HEK293 (cell line): ENCODE measurements at regions not wholly inside any gene's neighbourhood (a gene's known extent, or its start where the extent isn't known, plus 50 kb on each side); places are given as distances from the start of the nearest gene placed in this dataset.

Experiments used
- CTCF ChIA-PET: fragments of 350-600 bp; formaldehyde crosslinking; extraction: SDS; loops from one replicate; lab custom pipeline; 2021; ENCODE audit warnings: antibody characterized with exemption; lab: Yijun Ruan, JAX
- POLR2A ChIA-PET: fragments of 300-600 bp; formaldehyde crosslinking; extraction: SDS; loops from one replicate; lab custom pipeline; 2020; ENCODE audit warnings: antibody characterized with exemption, inconsistent platforms; lab: Yijun Ruan, JAX
- H3K27ac ChIP-seq: fragments of 200-500 bp; sonication (Bioruptor generic); 2 replicates; pipeline ENCODE4 v1.5.1; 2014; ENCODE audit warnings: low read depth, low read length, control low read depth, inconsistent platforms; ENCODE audit errors: extremely low read depth
- H3K36me3 ChIP-seq, 2 experiments: fragments of 200-500 bp in 1 of 2; sonication (Bioruptor generic) in 1 of 2; 1 replicate in 1 of 2; 2 replicates in 1 of 2; pipeline ENCODE4 v1.5.1; 2014 to 2017; ENCODE audit warnings: inconsistent platforms in 2 of 2, low read length in 2 of 2; ENCODE audit not compliant: control insufficient read depth in 2 of 2, insufficient read depth in 1 of 2
- H3K4me1 ChIP-seq: fragments of 200-500 bp; sonication (Bioruptor generic); 2 replicates; pipeline ENCODE4 v1.5.1; 2014; ENCODE audit warnings: mild to moderate bottlenecking, low read length, inconsistent platforms; ENCODE audit not compliant: control insufficient read depth, insufficient read depth
- H3K4me3 ChIP-seq: 2 replicates; pipeline ENCODE4 v1.5.1; 2011; ENCODE audit warnings: low read depth, mild to moderate bottlenecking, control low read depth, low read length, moderate library complexity
- H3K9me3 ChIP-seq: fragments of 200-500 bp; sonication (Bioruptor generic); 2 replicates; pipeline ENCODE4 v1.5.1; 2014; ENCODE audit warnings: low read depth, low read length, inconsistent platforms; ENCODE audit not compliant: control insufficient read depth, insufficient read depth
- ATF2 ChIP-seq: fragments of 450-650 bp; formaldehyde crosslinking; IDR thresholded peaks from 2 replicates; pipeline ENCODE4 v1.5.1; 2016; ENCODE audit warnings: missing biosample characterization, missing genetic modification characterization, low read depth
- GLI2 ChIP-seq: fragments of 450-650 bp; formaldehyde crosslinking; IDR thresholded peaks from 2 replicates; pipeline ENCODE4; 2017; ENCODE audit warnings: missing biosample characterization, missing genetic modification characterization, low read depth, borderline replicate concordance
- KLF8 ChIP-seq: fragments of 450-650 bp; formaldehyde crosslinking; IDR thresholded peaks from 2 replicates; pipeline ENCODE4 v1.5.1; 2016; ENCODE audit warnings: missing biosample characterization, missing genetic modification characterization
- MZF1 ChIP-seq: fragments of 450-650 bp; formaldehyde crosslinking; IDR thresholded peaks from 2 replicates; pipeline ENCODE4 v1.5.1; 2017; ENCODE audit warnings: missing biosample characterization, missing genetic modification characterization, borderline replicate concordance
- PRDM1 ChIP-seq: fragments of 450-650 bp; formaldehyde crosslinking; IDR thresholded peaks from 2 replicates; pipeline ENCODE4; 2016; ENCODE audit warnings: missing biosample characterization, missing genetic modification characterization
- PRDM4 ChIP-seq: fragments of 450-650 bp; formaldehyde crosslinking; IDR thresholded peaks from 2 replicates; pipeline ENCODE4 v1.5.1; 2017; ENCODE audit warnings: missing biosample characterization, missing genetic modification characterization
- WT1 ChIP-seq: fragments of 450-650 bp; formaldehyde crosslinking; IDR thresholded peaks from 2 replicates; pipeline ENCODE4 v1.5.1; 2016; ENCODE audit warnings: missing biosample characterization, missing genetic modification characterization
- ZEB2 ChIP-seq: fragments of 450-650 bp; formaldehyde crosslinking; IDR thresholded peaks from 2 replicates; pipeline ENCODE4 v1.5.1; 2016; ENCODE audit warnings: missing biosample characterization, missing genetic modification characterization
- ZNF10 ChIP-seq: fragments of 450-650 bp; formaldehyde crosslinking; IDR thresholded peaks from 2 replicates; pipeline ENCODE4 v1.5.1; 2017; ENCODE audit warnings: missing biosample characterization, missing genetic modification characterization
- ZNF112 ChIP-seq: fragments of 450-650 bp; formaldehyde crosslinking; IDR thresholded peaks from 2 replicates; pipeline ENCODE4 v1.5.0; 2017; ENCODE audit warnings: missing biosample characterization, missing genetic modification characterization
- ZNF2 ChIP-seq: fragments of 450-650 bp; formaldehyde crosslinking; IDR thresholded peaks from 2 replicates; pipeline ENCODE4 v1.5.1; 2016; ENCODE audit warnings: missing biosample characterization, missing genetic modification characterization
- ZNF311 ChIP-seq: fragments of 450-650 bp; formaldehyde crosslinking; IDR thresholded peaks from 2 replicates; pipeline ENCODE4 v1.5.1; 2017; ENCODE audit warnings: missing biosample characterization, missing genetic modification characterization, borderline replicate concordance
- ZNF514 ChIP-seq: fragments of 450-650 bp; formaldehyde crosslinking; IDR thresholded peaks from 2 replicates; pipeline ENCODE4 v1.5.1; 2016; ENCODE audit warnings: missing biosample characterization, missing genetic modification characterization
- ZNF560 ChIP-seq: fragments of 450-650 bp; formaldehyde crosslinking; IDR thresholded peaks from 2 replicates; pipeline ENCODE4 v1.5.1; 2017; ENCODE audit warnings: missing biosample characterization, missing genetic modification characterization, borderline replicate concordance
- ZNF664 ChIP-seq: fragments of 450-650 bp; formaldehyde crosslinking; IDR thresholded peaks from 2 replicates; pipeline ENCODE4 v1.5.1; 2016; ENCODE audit warnings: missing biosample characterization, missing genetic modification characterization
- ZSCAN18 ChIP-seq: fragments of 450-650 bp; formaldehyde crosslinking; IDR thresholded peaks from 2 replicates; pipeline ENCODE4 v1.5.1; 2016; ENCODE audit warnings: missing biosample characterization, missing genetic modification characterization

- ChIA-PET CTCF (interaction anchor here (0.7 kb wide), 1 partner anchor 515 kb away, joined by 4 read pairs; no protein-coding TSS in a partner anchor), POLR2A (no interaction called here)
- Histone ChIP-seq H3K9me3 (no peaks in the 10 kb centered on the region), H3K4me1 (no peaks in the 10 kb centered on the region), H3K27ac (no peak overlapping the region), H3K36me3 (no peaks in the 10 kb centered on the region), H3K4me3 (no peak overlapping the region)
- no peak for TF ChIP-seq ZEB2
- TF ChIP-seq KLF8 (tag by site-specific recombination), result no peak
- TF ChIP-seq WT1, result no peak
- TF ChIP-seq ZNF2 (tag by site-specific recombination), result no peak
- no peak for TF ChIP-seq ATF2 (tag by site-specific recombination)
- no peak for TF ChIP-seq ZNF112 (tag by site-specific recombination)
- no peak for TF ChIP-seq ZNF664 (tag by site-specific recombination)
- TF ChIP-seq ZNF514 (tag by site-specific recombination), result no peak
- no peak for TF ChIP-seq MZF1 (tag by site-specific recombination)
- TF ChIP-seq GLI2 (tag by site-specific recombination), result no peak
Observed at GRCh38 chr13:38624822-38625221, 62.1 kb upstream of the FREM2 start.

GRCh38 chr13:38628554-38628953, 58.3 kb upstream of the FREM2 start:
- no peak for TF ChIP-seq PRDM4 (tag by site-specific recombination)
- no peak for TF ChIP-seq ZNF560 (tag by site-specific recombination)
- no peaks in the 10 kb centered on the region for H3K4me1 ChIP-seq
- H3K4me3 ChIP-seq, result no peak overlapping the region
- H3K9me3 ChIP-seq, result no peaks in the 10 kb centered on the region
- ChIA-PET POLR2A (no interaction called here), CTCF (interaction anchor here (0.8 kb wide), 1 partner anchor 1519 kb away, joined by 3 read pairs; no protein-coding TSS in a partner anchor)
- H3K27ac ChIP-seq, result no peak overlapping the region
- H3K36me3 ChIP-seq, result no peaks in the 10 kb centered on the region

GRCh38 chr13:38630780-38631179, 56.1 kb upstream of the FREM2 start:
- TF ChIP-seq ZSCAN18 (no peak), PRDM1 (no peak), ZNF10 (tag by site-specific recombination) (no peak), ZNF311 (tag by site-specific recombination) (no peak)
- TF ChIP-seq, all 188 proteins: peak for 0
- H3K4me1 ChIP-seq, result no peaks in the 10 kb centered on the region
- H3K36me3 ChIP-seq, result no peaks in the 10 kb centered on the region
- POLR2A ChIA-PET, result no interaction called here
- CTCF ChIA-PET, result interaction anchor here (0.6 kb wide), 1 partner anchor 386 kb away, joined by 4 read pairs; no protein-coding TSS in a partner anchor
- no peak overlapping the region for H3K4me3 ChIP-seq
- H3K9me3 ChIP-seq, result no peaks in the 10 kb centered on the region
- no peak overlapping the region for H3K27ac ChIP-seq
